ENCODE measurements at regions not wholly inside any gene's neighbourhood (a gene's known extent, or its start where the extent isn't known, plus 50 kb on each side); places are given as distances from the start of the nearest gene placed in this dataset.
A peak's percentile ranks its signal among the peaks of the same experiment; 100 is the strongest.

DNA sequence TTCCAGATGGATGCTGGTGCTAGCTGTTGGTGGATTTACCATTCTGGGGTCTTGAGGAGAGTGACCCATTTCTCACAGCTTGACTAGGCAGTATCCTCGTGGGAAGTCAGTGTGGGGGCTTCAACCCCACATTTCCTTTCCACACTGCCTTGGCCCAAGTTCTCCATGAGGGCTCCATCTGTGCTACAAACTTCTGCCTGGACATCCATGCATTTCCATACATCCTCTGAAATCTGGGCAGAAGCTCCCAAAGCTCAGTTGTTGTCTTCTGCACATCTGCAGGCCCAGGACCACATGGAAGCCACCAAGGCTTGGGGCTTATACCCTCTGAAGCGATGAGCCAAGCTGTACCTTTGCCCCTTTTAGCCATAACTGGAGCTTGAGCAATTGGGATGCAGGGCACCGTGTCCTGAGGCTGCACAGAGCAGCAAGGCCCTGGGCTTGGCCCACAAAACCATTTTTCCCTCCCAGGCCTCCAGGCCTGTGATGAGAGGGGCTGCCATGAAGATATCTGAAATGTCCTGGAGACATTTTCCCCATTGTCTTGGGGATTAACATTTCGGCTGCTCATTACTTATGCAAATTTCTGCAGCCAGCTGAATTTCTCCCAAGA, 248.7 kb upstream of the ANKRD50 start:
- in situ Hi-C loops (cut with MboI) (no loop called here), intact Hi-C loops (cut with micrococcal nuclease; ENCODE audit: unreplicated experiment) (no loop called here)
- CTCF ChIA-PET, result no interaction called here
- H3K4me2 ChIP-seq (ENCODE audit: control insufficient read depth, insufficient read depth), result no peak overlapping the region
- no peaks in the 10 kb centered on the region for H3K79me2 ChIP-seq (ENCODE audit: control insufficient read depth, insufficient read depth, low read length)
- no peak overlapping the region for H3K4me3 ChIP-seq
- RAD21 ChIA-PET (ENCODE audit: unreplicated experiment), result no interaction called here
- H3K9me3 ChIP-seq (replicated peaks; ENCODE audit: control insufficient read depth, insufficient read depth, low read length), result no peaks in the 10 kb centered on the region; the same call in 2 of the 3 replicates
- H4K20me1 ChIP-seq (ENCODE audit: control insufficient read depth, insufficient read depth), result no peaks in the 10 kb centered on the region
- no peak overlapping the region for H2AFZ ChIP-seq (ENCODE audit: control insufficient read depth, low read depth, low read length)
- no peak for FAIRE-seq
- WGBS (ENCODE audit: insufficient coverage, insufficient replicate concordance, low lambda C conversion rate, missing lambda C conversion rate), result 4% methylated on average over 4 of the region's 4 CpGs
- no peaks in the 10 kb centered on the region for H3K27me3 ChIP-seq (replicated peaks in 1 of 2; ENCODE audit: control insufficient read depth in 2 of 2, insufficient read depth in 2 of 2, low read length in 1 of 2)
- H3K36me3 ChIP-seq (ENCODE audit: control insufficient read depth in 2 of 2, insufficient read depth in 2 of 2, low read length in 1 of 2), result no peaks in the 10 kb centered on the region
- POLR2A ChIA-PET, result no interaction called here
- no peaks in the 10 kb centered on the region for H3K4me1 ChIP-seq (ENCODE audit: control insufficient read depth, insufficient read depth, low read length)
- no peak for DNase-seq (ENCODE audit: low read depth, low spot score)
- no peak overlapping the region for H3K27ac ChIP-seq (ENCODE audit: control insufficient read depth, insufficient read depth)
- no peak for ATAC-seq
- no peak overlapping the region for H3K9ac ChIP-seq (ENCODE audit: control insufficient read depth, insufficient read depth, low read length)
- SMC1A ChIA-PET (ENCODE audit: uncharacterized antibody, unreplicated experiment), result no interaction called here
- TF ChIP-seq MTA2 (IDR thresholded peaks at IDR 0.05; ENCODE audit: low read depth) (no peak), NR2C1 (IDR thresholded peaks at IDR 0.05) (no peak), CBX5 (IDR thresholded peaks at IDR 0.05; ENCODE audit: low read depth) (peak; percentile 76; the same call in 1 of the 2 replicates)
- BruUV-seq (replicated peaks), result no TSS peak

GRCh38 chr4:124958847-124959246, 246.3 kb upstream of the ANKRD50 start:
- H3K36me3 ChIP-seq (ENCODE audit: control insufficient read depth in 2 of 2, insufficient read depth in 2 of 2, low read length in 1 of 2), result no peaks in the 10 kb centered on the region
- H3K79me2 ChIP-seq (ENCODE audit: control insufficient read depth, insufficient read depth, low read length), result no peaks in the 10 kb centered on the region
- peak; percentile 61 for ATAC-seq
- H3K9me3 ChIP-seq (replicated peaks; ENCODE audit: control insufficient read depth, insufficient read depth, low read length), result no peaks in the 10 kb centered on the region; the same call in 2 of the 3 replicates
- 0% methylated on average over 1 of the region's 1 CpG for WGBS (ENCODE audit: insufficient coverage, insufficient replicate concordance, low lambda C conversion rate, missing lambda C conversion rate)
- intact Hi-C loops (cut with micrococcal nuclease; ENCODE audit: unreplicated experiment) (no loop called here), in situ Hi-C loops (cut with MboI) (no loop called here)
- H3K9ac ChIP-seq (ENCODE audit: control insufficient read depth, insufficient read depth, low read length), result no peak overlapping the region
- no peak overlapping the region for H2AFZ ChIP-seq (ENCODE audit: control insufficient read depth, low read depth, low read length)
- H3K4me3 ChIP-seq, result no peak overlapping the region
- H3K27me3 ChIP-seq (replicated peaks in 1 of 2; ENCODE audit: control insufficient read depth in 2 of 2, insufficient read depth in 2 of 2, low read length in 1 of 2), result no peaks in the 10 kb centered on the region
- no peak for FAIRE-seq
- H3K27ac ChIP-seq (ENCODE audit: control insufficient read depth, insufficient read depth), result no peak overlapping the region
- BruUV-seq (replicated peaks), result no TSS peak
- ChIA-PET SMC1A (ENCODE audit: uncharacterized antibody, unreplicated experiment) (interaction anchor here (0.7 to 0.9 kb wide), 2 partner anchors 9 to 72 kb away, joined by 3 read pairs; no protein-coding TSS in a partner anchor), RAD21 (ENCODE audit: unreplicated experiment) (no interaction called here), POLR2A (interaction anchor here (0.7 kb wide), 1 partner anchor 1287 kb away, joined by 4 read pairs; no protein-coding TSS in a partner anchor), CTCF (no interaction called here)
- H3K4me2 ChIP-seq (ENCODE audit: control insufficient read depth, insufficient read depth), result no peak overlapping the region
- no peaks in the 10 kb centered on the region for H3K4me1 ChIP-seq (ENCODE audit: control insufficient read depth, insufficient read depth, low read length)
- no peaks in the 10 kb centered on the region for H4K20me1 ChIP-seq (ENCODE audit: control insufficient read depth, insufficient read depth)
- no peak for DNase-seq (ENCODE audit: low read depth, low spot score)
- TF ChIP-seq RFX5 (IDR thresholded peaks at IDR 0.05; ENCODE audit: low read depth, low read length) (no peak), NFXL1 (IDR thresholded peaks at IDR 0.05; ENCODE audit: borderline replicate concordance) (no peak), HCFC1 (IDR thresholded peaks at IDR 0.05; ENCODE audit: low read length) (no peak), RUNX3 (IDR thresholded peaks at IDR 0.05; ENCODE audit: low read length) (no peak), IRF5 (IDR thresholded peaks at IDR 0.05; ENCODE audit: borderline replicate concordance) (no peak), NFYB (IDR thresholded peaks at IDR 0.05; ENCODE audit: insufficient read depth, low read depth, low read length) (no peak), TAF1 (IDR thresholded peaks at IDR 0.05; ENCODE audit: borderline replicate concordance, low read depth, low read length) (no peak), ZBTB11 (CRISPR knock-in tag; IDR thresholded peaks at IDR 0.05) (no peak)
- TF ChIP-seq, protein P1, sequence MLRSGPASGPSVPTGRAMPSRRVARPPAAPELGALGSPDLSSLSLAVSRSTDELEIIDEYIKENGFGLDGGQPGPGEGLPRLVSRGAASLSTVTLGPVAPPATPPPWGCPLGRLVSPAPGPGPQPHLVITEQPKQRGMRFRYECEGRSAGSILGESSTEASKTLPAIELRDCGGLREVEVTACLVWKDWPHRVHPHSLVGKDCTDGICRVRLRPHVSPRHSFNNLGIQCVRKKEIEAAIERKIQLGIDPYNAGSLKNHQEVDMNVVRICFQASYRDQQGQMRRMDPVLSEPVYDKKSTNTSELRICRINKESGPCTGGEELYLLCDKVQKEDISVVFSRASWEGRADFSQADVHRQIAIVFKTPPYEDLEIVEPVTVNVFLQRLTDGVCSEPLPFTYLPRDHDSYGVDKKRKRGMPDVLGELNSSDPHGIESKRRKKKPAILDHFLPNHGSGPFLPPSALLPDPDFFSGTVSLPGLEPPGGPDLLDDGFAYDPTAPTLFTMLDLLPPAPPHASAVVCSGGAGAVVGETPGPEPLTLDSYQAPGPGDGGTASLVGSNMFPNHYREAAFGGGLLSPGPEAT (IDR thresholded peaks at IDR 0.05; ENCODE audit: low read depth), result no peak

Data from GM12878 (cell line).